Activated CD8-positive, alpha-beta memory T cell treated with anti-CD3 and anti-CD28 coated beads, Interleukin-2, amount 50 U/mL, for 24 hours (primary cell): ENCODE measurements at regions not wholly inside any gene's neighbourhood (a gene's known extent, or its start where the extent isn't known, plus 50 kb on each side); places are given as distances from the start of the nearest gene placed in this dataset.

ENCODE experiments used
- DNase-seq: peaks from one replicate; pipeline ENCODE4 v3.0.0-alpha.2; 2020; ENCODE audit errors: extremely low read depth

DNA sequence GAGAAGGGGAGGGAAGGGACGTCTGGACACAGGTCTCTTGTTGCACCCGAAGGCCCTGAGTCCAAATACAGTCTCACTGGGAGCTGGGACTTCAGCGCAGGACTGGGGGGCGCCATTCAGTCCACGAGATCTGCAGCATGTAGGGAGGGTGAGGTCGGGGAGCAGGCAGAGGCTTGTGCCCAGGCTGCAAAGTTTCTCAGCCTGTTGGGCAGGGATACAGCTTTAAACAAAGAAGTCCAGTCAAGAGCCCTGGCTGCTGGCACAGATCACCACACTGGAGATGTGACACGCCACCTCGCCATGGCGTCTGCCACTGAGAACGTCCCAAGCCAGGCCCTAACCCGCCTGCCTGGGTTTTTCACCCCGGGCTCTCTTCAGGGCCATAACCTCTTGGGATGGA lies 256.6 kb downstream of the DLL1 start:
- DNase-seq = no peak

DNA sequence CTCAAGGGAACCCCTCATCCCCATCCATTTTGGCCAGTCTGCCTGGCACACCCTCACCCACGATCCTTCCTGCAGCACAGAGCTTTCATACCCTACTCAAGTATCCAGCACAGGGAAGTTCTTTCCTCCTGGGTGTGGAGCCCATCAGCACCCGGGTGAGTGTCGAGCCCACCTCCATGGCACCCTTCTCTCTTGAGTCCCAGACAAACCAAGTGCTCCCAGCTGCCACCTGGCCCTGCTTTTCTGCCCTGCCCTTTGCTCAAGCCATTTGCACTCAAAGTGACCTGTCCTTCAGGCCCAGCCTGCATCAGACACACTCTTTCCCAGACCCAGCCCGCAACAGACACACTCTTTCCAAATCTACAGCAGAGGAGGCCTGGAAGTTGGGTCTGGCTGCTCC lies 257.2 kb downstream of the DLL1 start:
- DNase-seq = no peak

- DNase-seq = no peak
These were observed 258.1 kb downstream of the DLL1 start for GRCh38 chr6:170032706-170033309.

GRCh38 chr6:170032197-170032596 lies 258.7 kb downstream of the DLL1 start:
- DNase-seq = no peak

DNA sequence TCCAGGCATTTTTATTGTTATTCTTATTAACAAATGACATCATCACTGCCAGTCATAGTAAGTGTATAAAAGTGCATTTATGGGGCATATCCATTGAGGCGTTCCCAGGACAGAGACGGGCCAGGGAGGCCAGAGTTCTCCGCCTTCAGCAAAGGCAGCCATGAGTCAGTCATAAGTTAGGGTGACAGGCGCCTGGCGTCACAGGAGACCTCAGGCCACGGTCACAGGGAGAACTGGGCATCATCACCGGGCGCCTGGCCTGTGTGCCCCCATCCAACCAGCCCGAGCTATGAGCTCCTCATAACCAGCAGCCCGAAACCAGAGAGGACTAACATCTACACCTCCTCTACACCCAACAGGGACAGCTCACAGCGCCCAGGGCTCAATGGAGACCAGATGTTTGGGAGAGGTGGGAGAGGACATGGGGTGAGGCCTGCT lies 259.2 kb downstream of the DLL1 start:
- DNase-seq = no peak

DNA sequence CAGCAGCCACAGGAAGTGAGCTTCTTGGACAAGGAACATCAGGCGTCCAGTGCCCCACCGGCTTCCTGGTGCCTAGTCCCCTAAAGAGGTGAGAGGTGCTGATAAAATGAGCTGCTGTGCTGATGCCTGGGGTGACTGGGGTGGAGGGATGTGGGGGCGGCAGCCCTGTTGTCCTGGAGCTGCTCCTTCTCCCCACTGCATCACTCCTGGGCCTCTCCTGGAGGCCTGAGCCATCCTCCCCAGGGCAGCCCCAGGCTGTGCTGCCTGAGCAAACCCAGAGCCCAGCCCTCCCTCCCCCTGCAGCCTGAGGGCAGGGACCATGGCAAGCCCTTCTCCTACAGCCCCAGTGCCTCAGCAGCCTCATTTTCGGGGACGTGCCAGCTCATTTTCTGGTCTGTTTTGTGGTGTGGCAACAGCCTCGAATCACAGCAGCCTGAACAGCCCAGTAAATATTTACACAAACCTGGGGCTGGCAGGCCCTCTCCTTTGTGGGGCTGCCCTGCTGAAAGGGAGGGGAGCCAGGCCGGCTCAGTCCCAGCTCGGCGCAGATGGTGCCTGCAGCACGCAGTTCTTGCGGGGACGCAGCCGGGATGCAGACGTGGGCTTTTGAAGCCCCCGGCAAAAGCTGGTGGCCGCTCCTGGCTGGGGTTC lies 259.9 kb downstream of the DLL1 start:
- DNase-seq = no peak

DNA sequence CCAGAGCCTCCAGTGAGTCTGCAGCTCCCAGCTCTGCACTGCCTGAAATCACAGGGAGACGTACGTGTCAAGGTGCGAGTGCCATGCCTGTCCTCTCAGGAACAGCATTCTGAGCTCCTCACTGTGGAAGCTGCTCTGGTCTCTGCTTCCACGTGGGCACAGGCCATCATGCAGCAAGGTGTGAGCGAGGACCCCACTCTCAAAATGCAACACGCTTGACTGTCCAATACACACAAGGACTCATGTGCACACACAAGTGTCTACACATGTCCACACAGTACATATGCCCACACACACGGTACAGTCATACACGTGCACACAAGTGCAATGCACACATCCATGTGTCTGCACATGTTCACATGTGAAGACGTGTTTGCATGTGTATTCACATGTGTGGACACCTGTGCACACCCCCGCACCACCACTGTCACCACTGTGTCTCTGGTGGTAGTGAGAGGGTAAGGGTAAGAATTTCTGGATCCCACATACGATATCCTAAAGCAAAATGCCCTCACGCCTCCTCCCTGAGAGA lies 260.5 kb downstream of the DLL1 start:
- no peak for DNase-seq

DNA sequence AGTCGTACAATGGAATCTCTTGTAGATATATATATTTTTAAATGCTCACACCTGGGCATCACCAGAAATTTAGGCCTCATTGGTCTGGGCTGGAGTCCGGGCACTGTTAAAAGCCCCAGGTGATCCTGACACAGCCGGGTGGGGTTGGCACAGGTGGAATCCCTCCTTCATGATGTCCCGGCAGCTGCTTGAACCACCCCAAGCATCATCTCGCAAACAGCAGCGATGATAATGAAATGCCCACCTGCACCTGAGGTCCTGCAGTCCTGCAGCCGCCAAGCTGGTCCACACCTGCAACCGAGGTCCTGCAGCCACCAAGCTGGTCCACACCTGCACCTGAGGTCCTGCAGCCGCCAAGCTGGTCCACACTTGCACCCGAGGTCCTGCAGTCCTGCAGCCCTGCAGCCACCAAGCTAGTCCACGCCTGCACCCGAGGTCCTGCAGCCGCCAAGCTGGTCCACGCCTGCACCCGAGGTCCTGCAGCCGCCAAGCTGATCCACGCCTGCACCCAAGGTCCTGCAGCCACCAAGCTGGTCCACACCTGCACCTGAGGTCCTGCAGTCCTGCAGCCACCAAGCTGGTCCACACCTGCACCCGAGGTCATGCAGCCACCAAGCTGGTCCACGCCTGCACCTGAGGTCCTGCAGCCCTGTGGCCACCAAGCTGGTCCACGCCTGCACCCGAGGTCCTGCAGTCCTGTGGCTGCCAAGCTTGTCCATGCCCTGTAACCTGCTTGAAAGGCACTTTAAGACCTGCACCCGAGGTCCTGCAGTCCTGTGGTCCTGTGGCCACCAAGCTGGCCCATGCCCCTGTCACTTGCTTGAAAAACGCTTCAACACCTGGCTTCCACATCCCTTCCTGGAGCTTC lies 261.2 kb downstream of the DLL1 start:
- DNase-seq = no peak

GRCh38 chr6:170028629-170029345 lies 262.1 kb downstream of the DLL1 start:
- DNase-seq = no peak

DNA sequence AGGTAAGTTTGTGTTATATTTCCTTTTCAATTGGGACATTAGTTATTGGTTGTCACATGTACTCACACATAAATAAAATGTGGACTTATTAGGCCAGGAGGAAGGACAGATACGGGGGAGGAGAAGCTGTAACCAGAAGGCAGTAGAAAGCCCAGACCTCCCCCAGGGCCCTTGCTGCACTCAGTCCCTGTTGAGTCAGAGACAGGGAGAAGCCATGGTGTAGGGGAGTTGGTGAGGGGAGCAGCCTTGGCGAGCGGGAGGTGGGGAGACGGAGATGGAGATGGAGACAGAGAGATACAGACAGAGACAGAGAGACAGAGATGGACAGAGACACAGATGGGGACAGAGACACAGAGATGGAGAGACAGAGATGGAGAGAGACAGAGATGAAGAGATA lies 263.2 kb downstream of the DLL1 start:
- DNase-seq = no peak

DNA sequence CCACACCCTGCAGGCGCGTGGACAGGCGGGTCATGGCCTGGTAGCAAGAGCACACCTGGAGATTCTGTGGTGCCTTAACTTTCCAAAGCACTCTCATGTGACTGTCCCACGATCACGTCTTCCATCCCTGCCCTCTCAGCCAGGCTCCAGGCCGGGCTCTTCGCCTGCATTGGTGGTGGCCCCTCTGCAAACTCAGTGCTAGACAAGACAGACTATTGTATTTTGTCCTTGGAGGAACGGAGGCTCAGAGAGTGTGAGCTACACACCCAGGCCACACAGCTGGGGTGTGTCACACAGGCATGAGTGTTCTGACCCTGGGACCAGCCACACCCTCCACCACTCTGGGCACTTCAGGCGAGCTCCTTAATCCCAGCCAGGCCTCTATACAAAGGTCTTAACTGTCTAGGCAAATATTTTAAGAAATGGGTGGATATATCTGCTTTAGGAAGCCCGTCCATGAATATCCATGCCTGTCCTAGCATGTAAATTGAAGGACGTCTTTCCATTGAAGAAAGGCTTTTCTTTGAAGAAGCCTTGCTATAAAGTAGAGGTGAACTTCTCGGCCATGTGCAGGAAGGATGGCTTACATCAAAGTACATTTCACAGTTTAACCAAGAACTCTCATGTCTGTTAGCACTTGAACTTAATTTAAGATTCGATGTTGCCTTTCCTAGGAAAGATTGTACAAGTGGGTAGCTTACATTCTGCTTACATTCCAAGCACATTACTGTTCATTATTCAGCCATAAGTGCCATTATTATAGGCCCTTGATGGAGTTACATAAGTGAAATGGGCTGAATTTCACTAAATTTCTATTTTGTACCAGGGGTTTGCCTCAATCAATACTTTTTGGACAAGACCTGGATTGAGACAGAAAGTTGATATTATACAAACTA lies 263.9 kb downstream of the DLL1 start:
- no peak for DNase-seq

DNA sequence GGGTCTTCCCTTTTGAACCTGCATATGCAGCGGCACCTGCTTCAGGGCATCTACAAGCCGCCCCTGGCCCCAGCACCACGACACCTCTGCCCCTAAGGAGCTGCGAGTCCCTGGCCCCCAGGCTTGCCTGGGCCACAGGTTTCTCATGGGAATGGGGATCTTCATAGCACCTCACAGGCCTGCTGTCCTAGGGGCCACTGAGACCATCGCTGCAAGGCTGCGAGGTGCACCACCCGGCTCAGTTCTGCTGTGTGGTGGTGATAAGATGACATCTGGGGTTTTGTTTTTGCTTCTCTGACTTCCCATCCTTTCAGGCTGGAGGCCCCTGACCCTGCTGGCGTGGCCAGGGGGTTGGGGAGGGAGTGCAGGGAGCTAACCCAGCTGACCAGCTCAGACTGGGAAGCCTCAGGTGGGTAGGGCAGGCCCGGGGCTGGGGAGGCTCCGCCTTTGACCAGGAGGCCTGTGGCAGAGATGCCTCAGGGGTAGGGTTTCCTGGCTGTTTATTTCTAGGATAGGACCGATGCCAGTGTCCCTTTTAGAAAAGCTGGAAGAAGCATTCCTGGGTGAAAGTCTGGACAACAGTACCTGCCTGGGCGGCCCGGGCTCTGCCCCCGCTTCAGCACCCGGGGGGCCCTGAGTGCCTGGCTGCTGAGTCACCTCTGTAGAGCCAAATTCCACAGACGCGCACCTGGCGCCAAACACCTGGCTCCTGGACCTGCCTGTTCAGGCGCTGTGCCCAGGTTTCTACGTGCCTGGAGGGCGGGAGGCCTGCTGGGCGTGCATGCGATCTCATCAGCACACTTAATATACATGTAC lies 264.7 kb downstream of the DLL1 start:
- no peak for DNase-seq

- no peak for DNase-seq
These were observed 265.5 kb downstream of the DLL1 start for GRCh38 chr6:170025341-170025911.

- no peak for DNase-seq
These were observed 265.9 kb downstream of the DLL1 start for GRCh38 chr6:170024940-170025339.

DNA sequence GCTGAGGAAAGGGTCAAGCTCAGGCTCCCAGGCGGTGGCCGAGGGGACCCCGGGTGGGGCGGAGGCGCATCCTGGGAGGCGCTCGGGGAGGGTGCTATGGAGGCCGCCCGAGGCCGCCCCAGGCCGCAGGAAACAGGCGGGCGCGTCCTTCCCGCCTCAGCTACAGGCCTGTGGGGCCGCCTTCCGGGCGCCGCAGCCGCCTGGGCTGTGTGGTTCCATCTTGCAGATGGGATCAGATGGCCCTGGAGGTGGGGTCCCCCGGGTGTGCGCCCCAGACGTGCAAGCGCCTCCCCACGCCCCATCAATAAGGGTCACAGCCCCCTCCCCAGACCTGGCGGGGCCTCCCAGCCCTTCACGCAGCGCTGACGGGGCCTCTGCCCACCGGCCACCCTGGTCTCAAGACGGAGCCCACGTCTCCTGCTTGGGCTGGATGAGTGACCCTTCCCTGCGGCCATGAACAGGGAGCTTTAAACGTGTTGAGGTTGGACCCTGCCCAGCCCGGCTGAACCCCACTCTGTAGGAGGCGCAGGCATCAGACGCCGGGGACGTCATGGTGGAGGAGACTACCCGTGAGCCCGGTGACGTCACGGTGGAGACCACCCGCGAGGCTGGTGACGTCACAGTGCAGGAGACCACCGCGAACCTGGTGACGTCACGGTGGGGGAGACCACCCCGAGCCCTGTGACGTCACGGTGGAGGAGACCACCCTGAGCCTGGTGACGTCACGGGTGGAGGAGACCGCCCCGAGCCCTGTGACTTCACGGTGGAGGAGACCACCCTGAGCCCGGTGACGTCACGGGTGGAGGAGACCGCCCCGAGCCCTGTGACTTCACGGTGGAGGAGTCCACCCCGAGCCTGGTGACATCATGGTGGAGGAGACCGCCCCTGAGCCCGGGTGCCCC lies 267.0 kb downstream of the DLL1 start:
- DNase-seq = no peak

DNA sequence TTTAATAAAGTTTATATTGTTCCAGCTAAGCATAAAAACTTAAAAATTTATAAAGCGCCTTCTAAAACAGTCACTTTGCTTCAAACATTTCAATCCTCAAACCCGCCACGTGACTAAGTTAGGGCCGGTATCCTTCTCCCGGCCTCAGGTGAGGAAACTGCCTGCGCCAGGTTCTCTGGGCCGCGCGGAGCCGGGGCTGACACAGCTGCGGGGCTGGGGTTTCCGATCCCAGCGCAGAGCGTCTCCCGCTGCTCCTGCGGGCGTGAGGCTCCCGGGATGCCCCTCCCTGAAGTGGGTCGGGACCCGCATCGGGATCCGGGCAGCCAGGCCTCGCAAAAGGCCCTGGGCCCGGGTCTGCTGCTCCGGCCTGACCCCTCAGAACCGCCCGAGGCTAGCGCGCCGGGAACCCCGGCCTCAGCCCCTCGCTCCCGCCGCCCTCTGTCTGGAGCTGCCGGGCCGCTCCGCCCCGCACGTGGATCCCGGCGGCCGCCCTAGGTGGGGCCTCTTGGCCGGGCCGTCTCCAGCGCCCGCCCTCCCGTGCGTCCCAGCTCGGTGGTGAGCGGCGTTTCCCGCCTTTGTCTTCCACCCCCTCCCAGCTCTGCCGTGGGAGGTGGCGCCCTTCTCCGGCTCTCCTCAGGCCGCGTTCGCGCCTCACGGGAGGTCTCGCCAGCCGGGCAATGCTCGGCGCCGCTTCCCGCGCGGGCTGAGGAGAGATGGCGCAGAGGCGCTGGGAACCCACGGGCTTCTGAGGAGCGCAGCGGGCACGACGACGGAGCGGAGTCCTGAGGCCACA lies 267.9 kb downstream of the DLL1 start:
- DNase-seq = no peak

DNA sequence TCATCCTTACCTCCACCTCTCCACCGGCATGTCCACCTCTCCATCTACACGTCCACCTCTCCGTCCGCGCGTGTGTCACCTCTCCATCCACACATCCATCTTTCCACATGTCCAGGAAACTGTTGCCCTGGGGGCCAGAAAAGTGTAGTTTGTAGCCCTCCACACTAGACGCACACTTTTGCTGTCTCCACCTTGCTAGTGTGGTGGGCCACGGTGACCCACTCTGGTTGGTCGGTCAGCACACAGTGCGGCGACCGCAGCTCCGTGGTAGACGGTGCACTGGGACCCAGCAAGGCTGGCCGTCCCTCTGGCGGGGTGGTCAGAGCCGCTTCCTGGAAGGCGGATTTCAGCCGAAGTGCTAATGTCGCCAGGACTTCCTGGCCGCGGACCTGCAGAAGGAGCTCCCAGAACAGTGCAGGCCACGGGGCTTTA lies 268.6 kb downstream of the DLL1 start:
- no peak for DNase-seq

- no peak for DNase-seq
These were observed 269.3 kb downstream of the DLL1 start for GRCh38 chr6:170021579-170021978.
